HG03575 (cell line): ENCODE measurements at regions not wholly inside any gene's neighbourhood (a gene's known extent, or its start where the extent isn't known, plus 50 kb on each side); places are given as distances from the start of the nearest gene placed in this dataset.

Experiments
- ATAC-seq: cut with Tn5 transposase; IDR thresholded peaks from one replicate; pipeline ENCODE4 v1.9.1; 2021; ENCODE audit not compliant: unreplicated experiment, insufficient number of reproducible peaks, low FRiP score; ENCODE audit errors: extremely low read depth

DNA sequence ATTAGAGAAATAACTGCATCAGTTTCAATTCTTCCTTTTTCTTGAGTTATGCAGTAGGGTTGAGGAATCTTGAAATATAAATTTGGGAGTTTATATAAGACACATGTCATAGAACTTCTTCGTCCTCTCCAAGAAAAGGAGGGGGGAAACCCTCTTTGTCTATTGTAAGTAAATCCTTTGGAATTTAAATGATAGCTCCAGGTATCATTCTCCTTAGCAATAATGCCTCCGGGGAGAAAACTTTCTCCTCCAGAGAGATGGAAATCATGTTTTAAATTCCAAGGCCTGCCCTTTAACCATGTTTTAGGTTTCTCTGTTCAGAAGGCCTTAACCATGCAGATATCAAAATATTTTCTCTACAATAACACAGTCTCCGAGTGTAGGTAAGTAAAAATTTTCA is 899.7 kb upstream of the GCFC2 start:
- ATAC-seq = no peak

DNA sequence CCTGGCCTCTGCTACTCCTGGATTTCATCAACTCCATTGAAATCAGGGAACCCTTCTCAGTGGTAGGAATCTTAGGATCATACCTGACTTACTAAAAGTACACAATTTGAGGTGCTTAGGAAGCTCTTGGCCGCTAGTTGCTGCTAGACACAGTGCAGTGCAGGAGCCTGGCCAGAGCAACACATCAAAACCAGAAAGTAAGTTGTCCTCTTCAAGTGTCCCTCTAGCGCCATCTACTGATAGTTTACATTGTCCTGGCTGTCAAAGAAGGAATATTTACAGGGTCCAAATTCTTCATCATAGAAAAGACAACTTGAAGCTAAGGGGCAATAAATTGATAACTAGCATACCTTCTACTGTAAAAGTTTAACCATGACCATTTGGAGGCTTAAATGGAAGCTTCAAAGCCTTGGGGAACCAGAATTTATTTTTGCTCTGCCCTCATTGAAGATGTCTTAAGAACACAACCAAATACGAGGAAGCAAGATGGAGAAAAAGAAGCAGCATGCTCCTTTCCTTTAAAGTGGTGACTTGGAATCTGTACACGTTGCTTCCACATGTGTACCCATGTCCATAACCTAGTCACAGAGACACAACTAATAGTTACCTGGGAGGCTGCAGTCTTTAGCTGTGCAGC is 889.1 kb upstream of the GCFC2 start:
- peak; percentile 100 for ATAC-seq

DNA sequence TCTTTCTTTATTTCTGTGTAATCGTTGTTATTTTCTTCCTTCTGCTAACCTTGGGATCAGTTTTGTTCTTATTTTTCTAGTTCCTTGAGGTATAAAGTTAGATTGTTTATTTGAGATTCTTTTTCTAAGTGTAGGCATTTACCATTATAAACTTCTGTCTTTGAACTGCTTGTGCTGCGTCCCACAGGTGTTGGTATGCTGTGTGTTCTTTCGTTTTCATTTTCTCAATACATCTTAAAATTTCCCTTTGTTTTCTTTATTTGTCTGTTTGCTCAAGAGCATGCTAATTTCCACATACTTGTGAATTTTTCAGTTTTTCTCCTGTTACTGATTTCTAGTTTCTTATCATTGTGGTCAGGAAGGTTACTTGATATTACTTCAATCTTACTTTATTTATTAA is 873.8 kb upstream of the GCFC2 start:
- ATAC-seq = no peak

- ATAC-seq = no peak
These were observed 869.2 kb upstream of the GCFC2 start for GRCh38 chr2:76579911-76580310.

GRCh38 chr2:76572981-76573380 is 862.3 kb upstream of the GCFC2 start:
- no peak for ATAC-seq

DNA sequence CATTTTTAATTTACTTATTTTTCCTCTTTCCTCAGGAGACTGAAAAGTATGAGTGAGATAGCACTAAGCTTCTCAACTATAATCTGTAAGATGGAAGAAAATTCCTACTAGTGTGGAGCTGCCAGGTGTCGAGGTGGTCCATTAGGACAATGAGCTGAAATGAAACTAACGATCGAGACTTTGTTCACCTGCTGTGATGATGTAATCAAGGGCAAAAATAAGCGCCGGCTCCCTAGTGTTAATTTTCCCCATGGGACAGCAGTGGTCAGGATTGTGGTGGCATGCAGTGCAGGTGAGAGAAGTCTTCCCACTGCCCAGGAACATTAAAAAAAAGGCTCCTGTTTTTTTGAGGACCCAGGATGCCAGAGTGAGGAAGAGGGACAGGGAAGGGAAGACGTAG is 859.1 kb upstream of the GCFC2 start:
- ATAC-seq = no peak

DNA sequence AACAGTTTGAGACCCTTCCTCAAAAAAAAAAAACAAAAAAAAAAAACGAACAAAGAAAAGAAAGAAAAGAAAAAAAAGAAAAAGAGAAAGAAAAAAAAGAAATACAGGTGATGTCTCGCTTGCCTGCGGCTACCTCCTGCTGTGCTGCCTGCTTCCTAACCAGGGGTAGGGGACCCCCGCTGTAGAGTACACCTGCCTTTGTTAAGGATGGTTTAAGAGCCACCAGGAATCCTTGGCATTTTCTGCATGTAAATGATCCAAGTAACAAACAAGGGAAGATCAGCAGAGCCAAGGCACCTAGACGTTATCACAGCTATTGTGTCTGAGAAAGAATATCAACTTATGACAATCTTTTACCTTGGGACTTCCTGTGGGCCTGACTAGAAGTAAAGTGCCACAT is 856.8 kb upstream of the GCFC2 start:
- no peak for ATAC-seq

DNA sequence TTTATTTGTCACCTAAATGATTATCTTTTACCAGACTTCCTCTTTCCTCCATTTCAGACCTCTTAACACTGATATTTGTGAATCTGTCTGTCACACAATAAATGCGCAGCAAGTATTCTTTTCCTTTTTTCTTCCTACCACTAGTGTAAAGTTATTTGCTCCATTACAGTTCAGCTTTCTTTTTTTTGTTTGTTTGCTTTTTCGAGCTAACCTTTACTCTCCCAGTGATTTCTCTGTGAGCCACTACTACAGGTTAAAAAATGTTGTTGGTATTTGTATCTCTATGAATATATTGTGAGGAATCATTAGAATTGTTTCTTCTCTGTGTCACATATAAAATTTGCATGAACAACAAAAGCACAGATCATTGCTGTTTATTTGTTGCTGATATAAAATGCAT is 854.0 kb upstream of the GCFC2 start:
- no peak for ATAC-seq

DNA sequence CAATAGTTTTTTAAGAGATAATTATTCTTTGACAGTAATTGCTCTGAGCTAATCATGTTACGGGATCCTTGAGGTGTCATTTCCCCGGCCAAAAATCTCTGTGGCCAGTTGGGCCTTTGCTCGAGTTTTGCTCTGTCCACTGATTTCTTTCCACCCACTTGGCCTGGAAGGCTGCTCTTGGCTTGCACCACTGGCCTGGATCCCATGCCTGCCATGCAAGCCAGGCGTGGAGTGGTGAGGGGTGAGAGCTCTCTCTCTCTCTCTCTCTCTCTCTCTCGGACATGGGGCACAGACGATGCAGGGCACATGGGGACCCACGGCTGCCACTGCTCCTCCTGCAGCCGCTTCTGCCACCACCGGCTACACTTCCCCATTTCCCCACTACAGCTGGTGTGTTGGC is 853.0 kb upstream of the GCFC2 start:
- ATAC-seq = no peak

DNA sequence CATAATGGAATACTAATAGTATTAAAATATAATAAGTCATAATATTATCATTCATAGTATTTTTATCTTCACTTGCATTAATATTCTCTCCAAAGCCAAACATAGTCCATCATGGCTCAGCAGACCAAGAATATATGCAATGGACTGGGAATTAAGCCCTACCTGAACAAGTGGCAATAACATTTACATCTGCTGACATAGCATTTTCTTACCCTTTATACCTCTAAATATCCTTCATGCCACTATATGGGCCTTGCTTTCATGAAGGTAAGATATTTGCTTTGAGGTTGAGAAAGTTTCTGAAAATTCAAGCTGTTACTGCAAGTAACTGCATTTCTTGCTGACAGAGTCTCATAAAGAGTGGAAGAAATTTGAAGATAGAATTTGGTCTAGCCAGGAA is 847.4 kb upstream of the GCFC2 start:
- no peak for ATAC-seq

GRCh38 chr2:76556018-76556417 is 845.3 kb upstream of the GCFC2 start:
- no peak for ATAC-seq

DNA sequence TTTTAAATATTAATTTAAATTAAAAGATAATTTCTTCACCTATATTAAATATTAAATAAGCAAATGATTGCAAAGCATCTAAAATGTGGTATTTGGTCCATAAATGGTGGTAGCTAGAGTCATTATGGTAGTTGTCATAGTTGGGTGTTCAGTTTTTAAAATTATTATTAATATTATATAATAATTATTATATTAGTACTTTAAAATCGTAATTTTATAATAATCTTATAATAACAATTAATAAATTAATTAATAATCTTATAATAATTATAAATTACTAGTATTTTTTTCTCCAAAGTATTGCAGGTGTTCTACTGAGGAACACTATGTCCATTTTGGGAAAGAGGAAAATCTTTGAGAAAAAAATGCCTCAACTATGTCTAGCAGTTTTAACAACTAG is 835.5 kb upstream of the GCFC2 start:
- no peak for ATAC-seq

GRCh38 chr2:76544901-76545300 is 834.2 kb upstream of the GCFC2 start:
- ATAC-seq = no peak

GRCh38 chr2:76517574-76517909 is 806.8 kb upstream of the GCFC2 start:
- ATAC-seq = no peak

GRCh38 chr2:76516861-76517573 is 806.3 kb upstream of the GCFC2 start:
- ATAC-seq = no peak

DNA sequence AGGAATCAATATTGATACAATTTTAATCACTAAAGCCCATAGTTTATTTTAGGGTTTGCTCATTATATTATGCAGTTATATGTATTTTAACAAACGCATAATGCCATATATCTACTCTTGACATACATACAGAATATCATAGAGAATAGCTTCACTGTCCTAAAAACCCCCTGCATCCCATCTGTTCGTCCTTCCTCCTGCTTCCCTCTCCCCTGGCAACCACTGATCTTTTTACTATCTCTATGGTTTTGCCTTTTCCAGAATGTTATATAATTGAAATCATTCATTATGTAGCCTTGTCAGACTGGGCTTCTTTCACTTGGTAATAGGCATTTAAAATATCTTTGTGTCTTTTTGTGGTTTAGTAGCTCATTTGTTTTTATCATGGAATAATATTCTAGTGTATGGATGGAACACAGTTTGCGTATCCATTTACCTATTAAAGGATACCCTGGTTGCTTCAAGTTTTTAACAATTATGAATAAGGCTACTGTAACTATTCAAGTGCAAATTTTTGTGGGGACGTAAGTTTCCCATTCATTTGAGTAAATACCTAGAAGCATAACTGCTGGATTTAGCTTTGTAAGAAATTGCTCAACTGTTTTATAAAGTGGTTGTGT is 801.6 kb upstream of the GCFC2 start:
- no peak for ATAC-seq

DNA sequence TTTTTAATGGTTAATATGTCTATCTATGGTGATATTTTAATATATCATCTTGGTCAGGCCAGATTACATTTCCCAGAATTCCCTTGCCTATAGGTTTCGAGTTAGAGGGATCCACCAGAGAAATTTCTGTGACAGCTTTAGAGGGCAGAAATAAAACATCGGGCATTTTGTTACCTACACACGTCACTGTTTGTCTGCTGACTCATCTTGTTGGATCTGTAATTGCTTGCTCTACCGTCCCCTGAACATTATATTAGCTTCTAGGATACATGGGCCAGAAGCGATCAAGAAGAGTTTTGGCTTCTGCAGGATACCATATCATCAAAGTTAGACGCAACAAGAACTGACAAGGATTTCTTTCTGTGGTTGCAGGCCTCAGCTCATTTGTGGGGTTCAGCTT is 795.8 kb upstream of the GCFC2 start:
- ATAC-seq = no peak

DNA sequence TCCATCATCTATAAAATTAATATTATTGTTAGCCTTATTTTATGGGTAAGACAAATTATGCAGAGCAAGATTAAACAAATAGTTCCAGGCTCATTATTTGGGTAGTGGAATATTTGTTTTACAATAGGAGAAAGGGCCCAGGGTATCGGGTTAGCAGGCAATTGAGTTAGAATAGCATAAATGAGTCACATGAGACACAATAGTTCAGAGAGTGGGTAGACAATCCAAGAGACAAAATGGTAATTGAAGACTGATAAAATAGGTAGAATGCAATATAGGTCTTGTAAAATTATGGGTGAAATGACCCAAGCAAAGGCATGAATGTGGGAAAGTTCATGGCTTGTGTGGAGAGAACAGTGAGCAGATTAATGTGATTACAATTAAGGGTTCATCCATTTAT is 790.9 kb upstream of the GCFC2 start:
- ATAC-seq = no peak

- ATAC-seq = no peak
These were observed 787.6 kb upstream of the GCFC2 start for GRCh38 chr2:76498360-76498759.

- no peak for ATAC-seq
These were observed 780.8 kb upstream of the GCFC2 start for GRCh38 chr2:76491503-76491902.
